Keratinocyte (primary cell): ENCODE measurements at regions not wholly inside any gene's neighbourhood (a gene's known extent, or its start where the extent isn't known, plus 50 kb on each side); places are given as distances from the start of the nearest gene placed in this dataset.

Experiments used
- EZH2 ChIP-seq: IDR thresholded peaks from one replicate; pipeline ENCODE4 v1.6.1; 2012; ENCODE audit warnings: inconsistent platforms, mild to moderate bottlenecking, low read length, moderate library complexity
- TF ChIP-seq, protein P1 (sequence below), 3 experiments: IDR thresholded peaks in 1 of 3; conservative IDR thresholded peaks in 1 of 3; optimal IDR thresholded peaks in 1 of 3; 2 replicates in 2 of 3; 3 replicates in 1 of 3; pipeline versions ENCODE3 to v1.5.1; 2011; ENCODE audit warnings: low read length in 3 of 3, mild to moderate bottlenecking in 3 of 3, moderate library complexity in 2 of 3, control low read depth in 1 of 3, inconsistent platforms in 1 of 3; ENCODE audit not compliant: insufficient read depth in 2 of 3; ENCODE audit errors: extremely low read depth in 1 of 3

GRCh38 chr6:126907996-126908395, 210.5 kb upstream of the RSPO3 start:
- TF ChIP-seq, protein P1, sequence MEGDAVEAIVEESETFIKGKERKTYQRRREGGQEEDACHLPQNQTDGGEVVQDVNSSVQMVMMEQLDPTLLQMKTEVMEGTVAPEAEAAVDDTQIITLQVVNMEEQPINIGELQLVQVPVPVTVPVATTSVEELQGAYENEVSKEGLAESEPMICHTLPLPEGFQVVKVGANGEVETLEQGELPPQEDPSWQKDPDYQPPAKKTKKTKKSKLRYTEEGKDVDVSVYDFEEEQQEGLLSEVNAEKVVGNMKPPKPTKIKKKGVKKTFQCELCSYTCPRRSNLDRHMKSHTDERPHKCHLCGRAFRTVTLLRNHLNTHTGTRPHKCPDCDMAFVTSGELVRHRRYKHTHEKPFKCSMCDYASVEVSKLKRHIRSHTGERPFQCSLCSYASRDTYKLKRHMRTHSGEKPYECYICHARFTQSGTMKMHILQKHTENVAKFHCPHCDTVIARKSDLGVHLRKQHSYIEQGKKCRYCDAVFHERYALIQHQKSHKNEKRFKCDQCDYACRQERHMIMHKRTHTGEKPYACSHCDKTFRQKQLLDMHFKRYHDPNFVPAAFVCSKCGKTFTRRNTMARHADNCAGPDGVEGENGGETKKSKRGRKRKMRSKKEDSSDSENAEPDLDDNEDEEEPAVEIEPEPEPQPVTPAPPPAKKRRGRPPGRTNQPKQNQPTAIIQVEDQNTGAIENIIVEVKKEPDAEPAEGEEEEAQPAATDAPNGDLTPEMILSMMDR (optimal IDR thresholded peaks at IDR 0.05 in 1 of 3, IDR thresholded peaks at IDR 0.05 in 1 of 3, conservative IDR thresholded peaks at IDR 0.05 in 1 of 3; ENCODE audit: extremely low read depth in 1 of 3, insufficient read depth in 2 of 3, low read length in 3 of 3): no peak
- TF ChIP-seq EZH2: no peak
